Astrocyte (in vitro differentiated cells and primary cell): ENCODE measurements at regions not wholly inside any gene's neighbourhood (a gene's known extent, or its start where the extent isn't known, plus 50 kb on each side); places are given as distances from the start of the nearest gene placed in this dataset.

Source experiments
- DNase-seq: peaks from one replicate; pipeline ENCODE4 v3.0.0-alpha.2; 2010; ENCODE audit warnings: low read depth
- FAIRE-seq: peaks from 2 replicates; lab custom pipeline; 2011; peaks lifted over from hg19 to GRCh38; lab: Jason Lieb, UNC
- H2AFZ ChIP-seq: 2 replicates; pipeline ENCODE4 v1.6.0; 2012; ENCODE audit warnings: low read depth, low read length, inconsistent platforms
- H3K27ac ChIP-seq: 2 replicates; pipeline ENCODE4 v1.5.1; 2011; ENCODE audit warnings: low read depth, low read length, inconsistent platforms
- H3K27me3 ChIP-seq: 2 replicates; pipeline ENCODE4 v1.6.0; 2011; ENCODE audit warnings: low read length, inconsistent platforms; ENCODE audit not compliant: insufficient read depth
- H3K36me3 ChIP-seq: 2 replicates; pipeline ENCODE4 v1.5.1; 2011; ENCODE audit warnings: low read length, inconsistent platforms; ENCODE audit not compliant: insufficient read depth
- H3K4me1 ChIP-seq: 2 replicates; pipeline ENCODE4 v1.5.1; 2011; ENCODE audit warnings: low read length, inconsistent platforms; ENCODE audit not compliant: insufficient read depth
- H3K4me2 ChIP-seq: 2 replicates; pipeline ENCODE4 v1.6.0; 2012; ENCODE audit warnings: low read length, inconsistent platforms
- H3K4me3 ChIP-seq: 2 replicates; pipeline ENCODE4 v1.5.1; 2011; ENCODE audit warnings: low read depth, mild to moderate bottlenecking, low read length, inconsistent platforms; ENCODE audit not compliant: insufficient read depth
- H3K79me2 ChIP-seq: 2 replicates; pipeline ENCODE4 v1.6.0; 2012; ENCODE audit warnings: mild to moderate bottlenecking, low read length, inconsistent platforms; ENCODE audit not compliant: insufficient read depth
- H3K9ac ChIP-seq: 2 replicates; pipeline ENCODE4 v1.6.0; 2012; ENCODE audit warnings: mild to moderate bottlenecking, low read length, inconsistent platforms
- H3K9me3 ChIP-seq: 2 replicates; pipeline ENCODE4 v1.5.1; 2012; ENCODE audit warnings: low read depth, mild to moderate bottlenecking, low read length, inconsistent platforms; ENCODE audit not compliant: insufficient read depth
- H4K20me1 ChIP-seq: 2 replicates; pipeline ENCODE4 v1.6.0; 2012; ENCODE audit warnings: low read length, inconsistent platforms; ENCODE audit not compliant: insufficient read depth
- H3K27ac Mint-ChIP-seq: one replicate; pipeline ENCODE4 v1.8.0; 2021; ENCODE audit warnings: mild to moderate bottlenecking, mixed read lengths; ENCODE audit not compliant: unreplicated experiment
- H3K27me3 Mint-ChIP-seq: one replicate; pipeline ENCODE4 v1.8.0; 2021; ENCODE audit warnings: low read depth, mixed read lengths; ENCODE audit not compliant: unreplicated experiment
- H3K36me3 Mint-ChIP-seq: one replicate; pipeline ENCODE4 v1.8.0; 2021; ENCODE audit warnings: low read depth, mixed read lengths; ENCODE audit not compliant: unreplicated experiment
- H3K4me1 Mint-ChIP-seq: one replicate; pipeline ENCODE4 v1.8.0; 2021; ENCODE audit warnings: low read depth, mixed read lengths; ENCODE audit not compliant: unreplicated experiment
- H3K4me3 Mint-ChIP-seq: one replicate; pipeline ENCODE4 v1.8.0; 2021; ENCODE audit warnings: mild to moderate bottlenecking, moderate library complexity, mixed read lengths; ENCODE audit not compliant: unreplicated experiment
- H3K9me3 Mint-ChIP-seq: one replicate; pipeline ENCODE4 v1.8.0; 2021; ENCODE audit warnings: mild to moderate bottlenecking, mixed read lengths; ENCODE audit not compliant: unreplicated experiment
- EZH2 ChIP-seq: IDR thresholded peaks from 2 replicates; pipeline ENCODE4 v1.6.1; 2012; ENCODE audit warnings: mild to moderate bottlenecking, low read length, inconsistent platforms; ENCODE audit not compliant: insufficient read depth
- TF ChIP-seq, protein P1 (sequence below): IDR thresholded peaks from 2 replicates; pipeline ENCODE4 v1.5.1; 2011; ENCODE audit warnings: low read depth, mild to moderate bottlenecking, inconsistent platforms, low read length, moderate library complexity; ENCODE audit not compliant: insufficient read depth

DNA sequence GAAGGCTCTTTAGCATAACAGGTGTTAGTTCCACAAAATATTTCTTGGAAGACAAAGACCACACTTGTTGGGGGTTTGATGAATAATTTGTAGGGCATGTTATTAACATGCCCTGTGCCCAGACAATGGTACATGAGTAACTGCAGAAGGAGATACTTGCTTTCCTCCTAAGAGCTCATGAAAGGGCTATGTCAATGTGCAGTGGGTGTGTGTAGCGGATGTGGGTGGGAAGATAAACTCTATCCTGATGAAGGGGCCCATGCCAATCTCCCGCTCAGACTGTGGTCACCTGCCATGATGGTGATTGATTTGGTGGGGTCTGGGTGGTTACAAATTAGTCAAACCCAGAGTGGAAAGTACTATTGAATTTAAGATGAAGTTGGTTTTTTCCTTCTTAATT lies 69.8 kb upstream of the DNAH14 start:
- Histone ChIP-seq H3K27me3 (peaks cover 2% of the 10 kb centered on the region), H3K9ac (no peak overlapping the region), H3K27ac (no peak overlapping the region), H3K4me3 (no peak overlapping the region), H3K4me2 (no peak overlapping the region), H3K4me1 (no peaks in the 10 kb centered on the region), H3K36me3 (no peaks in the 10 kb centered on the region), H3K9me3 (no peaks in the 10 kb centered on the region), H2AFZ (no peak overlapping the region), H4K20me1 (no peaks in the 10 kb centered on the region), H3K79me2 (no peaks in the 10 kb centered on the region)
- FAIRE-seq: no peak
- Mint-ChIP-seq H3K4me1 (no peaks in the 10 kb centered on the region), H3K27me3 (no peaks in the 10 kb centered on the region), H3K9me3 (peaks cover 4% of the 10 kb centered on the region), H3K4me3 (no peak overlapping the region), H3K27ac (no peak overlapping the region), H3K36me3 (no peaks in the 10 kb centered on the region)
- TF ChIP-seq EZH2: no peak
- TF ChIP-seq, protein P1, sequence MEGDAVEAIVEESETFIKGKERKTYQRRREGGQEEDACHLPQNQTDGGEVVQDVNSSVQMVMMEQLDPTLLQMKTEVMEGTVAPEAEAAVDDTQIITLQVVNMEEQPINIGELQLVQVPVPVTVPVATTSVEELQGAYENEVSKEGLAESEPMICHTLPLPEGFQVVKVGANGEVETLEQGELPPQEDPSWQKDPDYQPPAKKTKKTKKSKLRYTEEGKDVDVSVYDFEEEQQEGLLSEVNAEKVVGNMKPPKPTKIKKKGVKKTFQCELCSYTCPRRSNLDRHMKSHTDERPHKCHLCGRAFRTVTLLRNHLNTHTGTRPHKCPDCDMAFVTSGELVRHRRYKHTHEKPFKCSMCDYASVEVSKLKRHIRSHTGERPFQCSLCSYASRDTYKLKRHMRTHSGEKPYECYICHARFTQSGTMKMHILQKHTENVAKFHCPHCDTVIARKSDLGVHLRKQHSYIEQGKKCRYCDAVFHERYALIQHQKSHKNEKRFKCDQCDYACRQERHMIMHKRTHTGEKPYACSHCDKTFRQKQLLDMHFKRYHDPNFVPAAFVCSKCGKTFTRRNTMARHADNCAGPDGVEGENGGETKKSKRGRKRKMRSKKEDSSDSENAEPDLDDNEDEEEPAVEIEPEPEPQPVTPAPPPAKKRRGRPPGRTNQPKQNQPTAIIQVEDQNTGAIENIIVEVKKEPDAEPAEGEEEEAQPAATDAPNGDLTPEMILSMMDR: no peak
- DNase-seq: no peak

DNA sequence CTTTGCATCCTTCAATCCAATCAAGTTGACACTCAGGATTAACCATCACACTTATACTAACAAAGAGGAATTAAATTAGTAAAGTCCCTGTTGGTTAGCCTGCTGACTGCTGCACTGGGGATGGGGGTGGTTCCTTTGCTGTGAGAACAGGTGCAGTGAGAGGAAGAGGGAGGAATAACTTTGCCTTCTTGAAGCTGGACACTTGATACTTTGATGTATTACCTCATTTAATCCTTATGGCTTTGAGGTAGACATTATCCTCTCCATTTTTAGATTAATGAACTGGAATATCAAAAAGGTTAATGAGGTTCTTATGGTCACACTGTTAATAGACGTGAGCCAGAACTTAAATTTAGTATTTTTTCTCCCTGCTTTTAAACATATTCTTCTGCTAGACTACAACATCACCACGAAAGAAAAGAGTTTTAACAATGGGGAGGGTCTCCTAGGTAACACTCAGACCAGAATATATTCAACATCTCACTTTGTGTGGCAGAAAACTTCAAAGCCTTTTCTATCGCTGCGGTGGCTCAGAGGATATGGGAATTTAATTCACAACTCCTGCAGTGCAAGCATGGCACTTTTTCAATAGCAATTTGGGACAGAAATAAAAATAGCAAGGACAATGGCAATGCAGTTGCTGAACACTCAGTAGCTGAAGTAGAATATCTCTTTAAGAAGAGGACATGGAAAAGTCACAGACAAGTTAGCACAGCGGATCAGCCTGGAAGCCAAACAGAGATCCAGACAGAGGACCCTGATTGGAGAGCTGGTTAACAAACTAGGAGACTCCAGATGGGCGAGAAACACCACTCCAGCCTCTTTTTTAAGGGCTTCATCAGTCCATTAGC lies 68.8 kb upstream of the DNAH14 start:
- Histone ChIP-seq H3K9ac (no peak overlapping the region), H3K4me3 (no peak overlapping the region), H3K4me1 (no peaks in the 10 kb centered on the region), H3K36me3 (no peaks in the 10 kb centered on the region), H3K9me3 (no peaks in the 10 kb centered on the region), H3K4me2 (no peak overlapping the region), H4K20me1 (no peaks in the 10 kb centered on the region), H2AFZ (no peak overlapping the region), H3K27me3 (peaks cover 2% of the 10 kb centered on the region), H3K79me2 (no peaks in the 10 kb centered on the region), H3K27ac (no peak overlapping the region)
- FAIRE-seq: no peak
- DNase-seq: no peak
- TF ChIP-seq, protein P1: no peak
- no peak for TF ChIP-seq EZH2
- H3K27me3 Mint-ChIP-seq: no peaks in the 10 kb centered on the region
- no peak overlapping the region for H3K4me3 Mint-ChIP-seq
- H3K27ac Mint-ChIP-seq: no peak overlapping the region
- H3K9me3 Mint-ChIP-seq: peaks cover 4% of the 10 kb centered on the region
- no peaks in the 10 kb centered on the region for H3K4me1 Mint-ChIP-seq
- H3K36me3 Mint-ChIP-seq: no peaks in the 10 kb centered on the region

DNA sequence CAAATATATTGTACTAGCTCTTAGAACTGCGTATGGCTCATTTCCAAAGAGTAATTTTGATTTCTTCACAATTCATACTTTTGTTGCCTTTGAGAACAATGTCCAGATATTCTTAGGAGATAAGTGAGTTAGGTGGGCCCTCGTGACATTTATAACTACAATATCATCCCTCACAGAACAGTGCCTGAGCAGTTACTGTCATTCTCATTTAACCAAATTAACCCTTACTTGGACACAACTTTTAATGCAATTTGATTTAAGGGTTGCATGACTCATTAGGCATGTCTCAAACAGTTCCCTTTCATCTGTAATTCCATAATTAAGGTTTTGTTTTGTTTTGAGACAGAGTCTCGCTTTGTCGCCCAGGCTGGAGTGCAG lies 68.1 kb upstream of the DNAH14 start:
- DNase-seq (no peak), FAIRE-seq (no peak)
- H3K27me3 Mint-ChIP-seq: no peaks in the 10 kb centered on the region
- no peak for TF ChIP-seq EZH2
- TF ChIP-seq, protein P1: no peak
- H3K9me3 Mint-ChIP-seq: peaks cover 4% of the 10 kb centered on the region
- Histone ChIP-seq H3K27me3 (peaks cover 2% of the 10 kb centered on the region), H3K4me1 (no peaks in the 10 kb centered on the region), H4K20me1 (no peaks in the 10 kb centered on the region), H2AFZ (no peak overlapping the region), H3K9me3 (no peaks in the 10 kb centered on the region), H3K27ac (no peak overlapping the region), H3K4me3 (no peak overlapping the region), H3K36me3 (no peaks in the 10 kb centered on the region), H3K4me2 (no peak overlapping the region), H3K9ac (no peak overlapping the region), H3K79me2 (no peaks in the 10 kb centered on the region)
- H3K4me1 Mint-ChIP-seq: no peaks in the 10 kb centered on the region
- no peak overlapping the region for H3K27ac Mint-ChIP-seq
- H3K4me3 Mint-ChIP-seq: no peak overlapping the region
- H3K36me3 Mint-ChIP-seq: no peaks in the 10 kb centered on the region
